ENCODE measurements at regions not wholly inside any gene's neighbourhood (a gene's known extent, or its start where the extent isn't known, plus 50 kb on each side); places are given as distances from the start of the nearest gene placed in this dataset.

GRCh38 chr1:56329970-56330369 is 249.4 kb downstream of the PLPP3 start:
- TF ChIP-seq, protein P1, sequence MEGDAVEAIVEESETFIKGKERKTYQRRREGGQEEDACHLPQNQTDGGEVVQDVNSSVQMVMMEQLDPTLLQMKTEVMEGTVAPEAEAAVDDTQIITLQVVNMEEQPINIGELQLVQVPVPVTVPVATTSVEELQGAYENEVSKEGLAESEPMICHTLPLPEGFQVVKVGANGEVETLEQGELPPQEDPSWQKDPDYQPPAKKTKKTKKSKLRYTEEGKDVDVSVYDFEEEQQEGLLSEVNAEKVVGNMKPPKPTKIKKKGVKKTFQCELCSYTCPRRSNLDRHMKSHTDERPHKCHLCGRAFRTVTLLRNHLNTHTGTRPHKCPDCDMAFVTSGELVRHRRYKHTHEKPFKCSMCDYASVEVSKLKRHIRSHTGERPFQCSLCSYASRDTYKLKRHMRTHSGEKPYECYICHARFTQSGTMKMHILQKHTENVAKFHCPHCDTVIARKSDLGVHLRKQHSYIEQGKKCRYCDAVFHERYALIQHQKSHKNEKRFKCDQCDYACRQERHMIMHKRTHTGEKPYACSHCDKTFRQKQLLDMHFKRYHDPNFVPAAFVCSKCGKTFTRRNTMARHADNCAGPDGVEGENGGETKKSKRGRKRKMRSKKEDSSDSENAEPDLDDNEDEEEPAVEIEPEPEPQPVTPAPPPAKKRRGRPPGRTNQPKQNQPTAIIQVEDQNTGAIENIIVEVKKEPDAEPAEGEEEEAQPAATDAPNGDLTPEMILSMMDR (IDR thresholded peaks at IDR 0.05), result no peak
- no peak for TF ChIP-seq ZFX (IDR thresholded peaks at IDR 0.05; ENCODE audit: borderline replicate concordance)

Data from 22Rv1 (cell line).